ENCODE measurements at regions not wholly inside any gene's neighbourhood (a gene's known extent, or its start where the extent isn't known, plus 50 kb on each side); places are given as distances from the start of the nearest gene placed in this dataset.

DNA sequence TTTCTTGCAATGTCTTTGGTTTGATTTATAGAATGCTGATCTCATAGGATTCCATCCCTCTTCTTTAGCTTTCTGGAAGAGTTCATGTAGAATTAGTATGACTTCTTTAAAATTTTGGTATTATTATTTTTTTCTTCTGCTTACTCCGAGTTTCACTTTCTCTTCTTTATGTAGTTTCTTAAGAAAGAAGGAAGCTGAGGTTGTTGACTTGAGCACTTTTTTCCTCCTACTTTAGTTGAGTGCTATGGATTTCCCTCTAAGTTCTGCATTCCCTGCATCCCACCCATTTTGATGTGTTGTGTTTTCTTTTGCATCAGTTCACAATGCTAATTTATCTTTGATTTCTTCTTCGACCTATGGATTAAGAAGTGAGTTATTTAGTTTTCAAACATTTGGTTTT, 78.9 kb upstream of the SPRED2 start:
- FAIRE-seq, result no peak
- TF ChIP-seq ZNF205 (CRISPR knock-in tag; IDR thresholded peaks at IDR 0.05) (no peak), ZNF746 (CRISPR knock-in tag; IDR thresholded peaks at IDR 0.05) (no peak), MTF1 (CRISPR knock-in tag; IDR thresholded peaks at IDR 0.05) (no peak), ZFP82 (CRISPR knock-in tag; IDR thresholded peaks at IDR 0.05; ENCODE audit: borderline replicate concordance) (no peak), ZNF749 (CRISPR knock-in tag; IDR thresholded peaks at IDR 0.05; ENCODE audit: borderline replicate concordance) (no peak), PHB2 (IDR thresholded peaks at IDR 0.05; ENCODE audit: partially characterized antibody) (no peak), NONO (IDR thresholded peaks at IDR 0.05) (no peak), NONO (CRISPR knock-in tag; conservative IDR thresholded peaks at IDR 0.05) (no peak), SIX1 (CRISPR knock-in tag; IDR thresholded peaks at IDR 0.05; ENCODE audit: borderline replicate concordance) (no peak), ATAD3A (CRISPR knock-in tag; IDR thresholded peaks at IDR 0.05) (no peak)
- H4K20me1 ChIP-seq (ENCODE audit: insufficient read depth, low read length), result no peaks in the 10 kb centered on the region

DNA sequence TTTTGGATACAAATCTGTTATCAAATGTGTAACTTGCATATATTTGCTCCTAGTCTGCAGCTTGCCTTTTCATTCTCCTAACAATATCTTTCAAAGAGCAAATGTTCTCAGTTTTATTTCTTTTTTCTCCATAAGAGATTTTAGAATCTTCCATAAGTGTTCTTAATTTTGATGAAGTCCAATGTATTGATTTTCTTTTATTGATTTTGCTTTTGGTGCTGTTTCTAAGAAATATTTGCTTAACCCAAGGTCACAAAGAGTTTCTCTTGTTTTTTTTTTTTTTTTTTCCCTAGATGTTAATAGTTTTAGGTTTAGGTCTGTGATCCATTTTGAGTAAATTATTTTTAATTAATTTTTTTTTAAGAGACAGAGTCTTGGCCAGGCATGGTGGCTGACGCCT, 75.8 kb upstream of the SPRED2 start:
- Histone ChIP-seq H3K27ac (ENCODE audit: extremely low read length, insufficient read depth, low read length) (no peak overlapping the region), H4K20me1 (ENCODE audit: insufficient read depth, low read length) (no peaks in the 10 kb centered on the region), H2AFZ (ENCODE audit: low read length) (no peak overlapping the region), H3K4me1 (ENCODE audit: insufficient read depth, low read length) (peaks cover 33% of the 10 kb centered on the region), H3K4me2 (ENCODE audit: low read depth, low read length) (no peak overlapping the region), H3K9ac (ENCODE audit: insufficient read depth, low read depth, low read length) (no peak overlapping the region), H3K36me3 (replicated peaks in 1 of 2; ENCODE audit: control insufficient read depth in 1 of 2, insufficient read depth in 2 of 2, low read length in 2 of 2) (no peaks in the 10 kb centered on the region), H3K9me3 (ENCODE audit: low read length) (peaks cover 5% of the 10 kb centered on the region; the same call in 1 of the 2 replicates), H3K79me2 (ENCODE audit: insufficient read depth, low read length) (no peaks in the 10 kb centered on the region), H3K4me3 (replicated peaks in 1 of 3; ENCODE audit: insufficient read depth in 1 of 3, low read depth in 2 of 3, low read length in 3 of 3) (no peak overlapping the region), H3K27me3 (ENCODE audit: control insufficient read depth in 1 of 2, insufficient read depth in 2 of 2, low read length in 2 of 2) (no peaks in the 10 kb centered on the region)
- in situ Hi-C loops (cut with HindIII; ENCODE audit: extremely low pct_ligation_motif_present, low pct_unique_long_range_greater_than_20kb) (no loop called here), intact Hi-C loops (cut with micrococcal nuclease; ENCODE audit: unreplicated experiment) (no loop called here)
- no peak for FAIRE-seq
- DNase-seq (ENCODE audit: low spot score), result no peak
- ATAC-seq, result no peak
- BruUV-seq (replicated peaks), result no TSS peak
- POLR2A ChIA-PET, result no interaction called here
- CTCF ChIA-PET (ENCODE audit: low intra/inter-chr PET ratio, low total read pairs), result no interaction called here
- WGBS (ENCODE audit: low lambda C conversion rate), result 90% methylated on average over 1 of the region's 1 CpG
- TF ChIP-seq ZMYM4 (CRISPR knock-in tag; IDR thresholded peaks at IDR 0.05) (no peak), HMGA1 (CRISPR knock-in tag; conservative IDR thresholded peaks at IDR 0.05) (no peak), TOPORS (CRISPR knock-in tag; IDR thresholded peaks at IDR 0.05) (no peak), BCL6 (CRISPR knock-in tag; IDR thresholded peaks at IDR 0.05) (peak; percentile 55), FOXA3 (CRISPR knock-in tag; IDR thresholded peaks at IDR 0.05) (0 out of 2 replicates have a peak, but pooled peaks have one; percentile 10), NFIC (IDR thresholded peaks at IDR 0.05; ENCODE audit: low read length) (peak; percentile 24; the same call in 1 of the 2 replicates)
- TF ChIP-seq, protein P1, sequence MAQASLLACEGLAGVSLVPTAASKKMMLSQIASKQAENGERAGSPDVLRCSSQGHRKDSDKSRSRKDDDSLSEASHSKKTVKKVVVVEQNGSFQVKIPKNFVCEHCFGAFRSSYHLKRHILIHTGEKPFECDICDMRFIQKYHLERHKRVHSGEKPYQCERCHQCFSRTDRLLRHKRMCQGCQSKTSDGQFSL (CRISPR knock-in tag; IDR thresholded peaks at IDR 0.05), result no peak
- TF ChIP-seq, protein P2, sequence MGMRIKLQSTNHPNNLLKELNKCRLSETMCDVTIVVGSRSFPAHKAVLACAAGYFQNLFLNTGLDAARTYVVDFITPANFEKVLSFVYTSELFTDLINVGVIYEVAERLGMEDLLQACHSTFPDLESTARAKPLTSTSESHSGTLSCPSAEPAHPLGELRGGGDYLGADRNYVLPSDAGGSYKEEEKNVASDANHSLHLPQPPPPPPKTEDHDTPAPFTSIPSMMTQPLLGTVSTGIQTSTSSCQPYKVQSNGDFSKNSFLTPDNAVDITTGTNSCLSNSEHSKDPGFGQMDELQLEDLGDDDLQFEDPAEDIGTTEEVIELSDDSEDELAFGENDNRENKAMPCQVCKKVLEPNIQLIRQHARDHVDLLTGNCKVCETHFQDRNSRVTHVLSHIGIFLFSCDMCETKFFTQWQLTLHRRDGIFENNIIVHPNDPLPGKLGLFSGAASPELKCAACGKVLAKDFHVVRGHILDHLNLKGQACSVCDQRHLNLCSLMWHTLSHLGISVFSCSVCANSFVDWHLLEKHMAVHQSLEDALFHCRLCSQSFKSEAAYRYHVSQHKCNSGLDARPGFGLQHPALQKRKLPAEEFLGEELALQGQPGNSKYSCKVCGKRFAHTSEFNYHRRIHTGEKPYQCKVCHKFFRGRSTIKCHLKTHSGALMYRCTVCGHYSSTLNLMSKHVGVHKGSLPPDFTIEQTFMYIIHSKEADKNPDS (CRISPR knock-in tag; IDR thresholded peaks at IDR 0.05), result no peak

More for the DNA sequence above, 78.9 kb upstream of the SPRED2 start:
- Histone ChIP-seq H3K79me2 (ENCODE audit: insufficient read depth, low read length) (no peaks in the 10 kb centered on the region), H3K27ac (ENCODE audit: extremely low read length, insufficient read depth, low read length) (no peak overlapping the region), H2AFZ (ENCODE audit: low read length) (no peak overlapping the region), H3K9ac (ENCODE audit: insufficient read depth, low read depth, low read length) (no peak overlapping the region), H3K9me3 (ENCODE audit: low read length) (peaks cover 5% of the 10 kb centered on the region; the same call in 1 of the 2 replicates), H3K4me3 (replicated peaks in 1 of 3; ENCODE audit: insufficient read depth in 1 of 3, low read depth in 2 of 3, low read length in 3 of 3) (no peak overlapping the region), H3K4me1 (ENCODE audit: insufficient read depth, low read length) (peaks cover 14% of the 10 kb centered on the region), H3K4me2 (ENCODE audit: low read depth, low read length) (no peak overlapping the region), H3K27me3 (ENCODE audit: control insufficient read depth in 1 of 2, insufficient read depth in 2 of 2, low read length in 2 of 2) (no peaks in the 10 kb centered on the region; a peak in 1 of 5 replicates), H3K36me3 (replicated peaks in 1 of 2; ENCODE audit: control insufficient read depth in 1 of 2, insufficient read depth in 2 of 2, low read length in 2 of 2) (no peaks in the 10 kb centered on the region)
- BruUV-seq (replicated peaks), result no TSS peak
- POLR2A ChIA-PET, result no interaction called here
- DNase-seq (ENCODE audit: low spot score), result no peak
- WGBS (ENCODE audit: low lambda C conversion rate), result 27% methylated on average over 2 of the region's 2 CpGs
- no peak for ATAC-seq
- CTCF ChIA-PET (ENCODE audit: low intra/inter-chr PET ratio, low total read pairs), result interaction anchor here (0.7 kb wide), 1 partner anchor 244 kb away, joined by 3 read pairs; no protein-coding TSS in a partner anchor
- intact Hi-C loops (cut with micrococcal nuclease; ENCODE audit: unreplicated experiment) (no loop called here), in situ Hi-C loops (cut with HindIII; ENCODE audit: extremely low pct_ligation_motif_present, low pct_unique_long_range_greater_than_20kb) (no loop called here)
